DOHH2 (cell line): ENCODE measurements at regions not wholly inside any gene's neighbourhood (a gene's known extent, or its start where the extent isn't known, plus 50 kb on each side); places are given as distances from the start of the nearest gene placed in this dataset.

ENCODE experiments used
- CTCF ChIP-seq: fragments of 200-600 bp; sonication (generic); IDR thresholded peaks from one replicate; pipeline ENCODE4 v1.5.1; 2014; ENCODE audit warnings: antibody characterized with exemption, mild to moderate bottlenecking, low read depth, low read length; ENCODE audit not compliant: poor library complexity, severe bottlenecking
- EZH2phosphoT487 ChIP-seq: fragments of 200-600 bp; sonication (generic); IDR thresholded peaks from 2 replicates; pipeline ENCODE4 v1.6.1; 2017; ENCODE audit warnings: borderline replicate concordance, mild to moderate bottlenecking, antibody characterized with exemption, low read length, moderate library complexity, mixed read lengths

- TF ChIP-seq CTCF, result no peak
- no peak for TF ChIP-seq EZH2phosphoT487
Measured at GRCh38 chr6:140064366-140064765, 689.9 kb upstream of the CITED2 start.
